Aorta (tissue), 5 donors: ENCODE measurements at regions not wholly inside any gene's neighbourhood (a gene's known extent, or its start where the extent isn't known, plus 50 kb on each side); places are given as distances from the start of the nearest gene placed in this dataset.

Experiments used
- ATAC-seq: fragments of 200-7000 bp; cut with Tn5 transposase; one replicate; pipeline ENCODE4 v1.9.1; 2022; ENCODE audit warnings: moderate library complexity; ENCODE audit not compliant: low FRiP score
- DNase-seq, 2 donors: peaks; one replicate each; pipeline ENCODE4 v3.0.0-alpha.2; 2020
- H3K27ac ChIP-seq, 2 donors: one replicate each; pipeline ENCODE4 v1.5.1; 2013; ENCODE audit warnings: low read length in 2 of 2, mild to moderate bottlenecking in 2 of 2, moderate library complexity in 2 of 2, control low read depth in 1 of 2, inconsistent platforms in 1 of 2, low read depth in 1 of 2
- H3K27me3 ChIP-seq, 2 donors: one replicate each; pipeline ENCODE4 v1.6.1; 2013; ENCODE audit warnings: control low read depth in 1 of 2, low read length in 1 of 2, mild to moderate bottlenecking in 1 of 2, moderate library complexity in 1 of 2; ENCODE audit not compliant: insufficient read depth in 2 of 2, control insufficient read depth in 1 of 2
- H3K36me3 ChIP-seq, 2 donors: one replicate each; pipeline ENCODE4 v1.6.1; 2013; ENCODE audit warnings: control low read depth in 1 of 2, low read length in 1 of 2, mild to moderate bottlenecking in 1 of 2; ENCODE audit not compliant: insufficient read depth in 2 of 2, control insufficient read depth in 1 of 2
- H3K4me1 ChIP-seq, 2 donors: one replicate each; pipeline ENCODE4 v1.6.1; 2013; ENCODE audit warnings: low read length in 2 of 2, control low read depth in 1 of 2, mild to moderate bottlenecking in 1 of 2, moderate library complexity in 1 of 2; ENCODE audit not compliant: insufficient read depth in 2 of 2, control insufficient read depth in 1 of 2
- H3K4me3 ChIP-seq, 2 donors: one replicate each; pipeline ENCODE4 v1.5.1; 2013; ENCODE audit warnings: low read length in 2 of 2, control low read depth in 1 of 2, mild to moderate bottlenecking in 1 of 2
- H3K9me3 ChIP-seq: one replicate; pipeline ENCODE4 v1.6.1; 2013; ENCODE audit warnings: mild to moderate bottlenecking, low read length; ENCODE audit not compliant: control insufficient read depth
- WGBS, 2 donors: extraction: QIAGEN DNeasy Blood & Tissue Kit; methylation state at CpG; one replicate each; pipeline ENCODE4 v1.1.7; 2013; 5-methylcytosine and 5-hydroxymethylcytosine counted together
- intact Hi-C, 2 donors: fragments of 100-400 bp; cut with DNase I; formaldehyde crosslinking; loops; one replicate each; pipeline versions ENCODE4 v1.14.2 to v1.15.0; 2022
- donor health status: healthy with polysubstance abuse.
- donor health status: Bipolar disorder and iron deficiency.
- donor health status: DM: no; HTN: no; CAD: no.
- donor health status: DM: no; HTN: no; CAD: no.
- donor health status: DM: yes; HTN: yes; CAD: no.

- Histone ChIP-seq H3K9me3 (no peaks in the 10 kb centered on the region), H3K36me3 (no peaks in the 10 kb centered on the region), H3K4me3 (no peak overlapping the region), H3K4me1 (no peaks in the 10 kb centered on the region), H3K27me3 (no peaks in the 10 kb centered on the region), H3K27ac (no peak overlapping the region)
- intact Hi-C loops, result no loop called here
- 22 to 27% methylated on average over 3 of the region's 3 CpGs for WGBS, 2 donors
- no peak for DNase-seq
- no peak for ATAC-seq
These were observed 341.5 kb upstream of the ZP4 start for GRCh38 chr1:238232084-238232710.

- H3K36me3 ChIP-seq, result no peaks in the 10 kb centered on the region
- no peak overlapping the region for H3K27ac ChIP-seq
- 56 to 67% methylated on average over 2 of the region's 2 CpGs for WGBS, 2 donors
- no peaks in the 10 kb centered on the region for H3K9me3 ChIP-seq
- ATAC-seq (no peak), DNase-seq (no peak)
- intact Hi-C loops, result no loop called here
- H3K4me3 ChIP-seq, result no peak overlapping the region
- no peaks in the 10 kb centered on the region for H3K27me3 ChIP-seq
- H3K4me1 ChIP-seq, result no peaks in the 10 kb centered on the region
These were observed 336.1 kb upstream of the ZP4 start for GRCh38 chr1:238226810-238227209.

GRCh38 chr1:238223076-238223640, 332.4 kb upstream of the ZP4 start:
- H3K27me3 ChIP-seq, result no peaks in the 10 kb centered on the region
- DNase-seq (no peak), ATAC-seq (no peak)
- intact Hi-C loops, result no loop called here
- H3K9me3 ChIP-seq, result no peaks in the 10 kb centered on the region
- H3K4me1 ChIP-seq, result no peaks in the 10 kb centered on the region
- no peak overlapping the region for H3K4me3 ChIP-seq
- 65 to 70% methylated on average over 3 of the region's 3 CpGs for WGBS, 2 donors
- H3K27ac ChIP-seq, result no peak overlapping the region
- no peaks in the 10 kb centered on the region for H3K36me3 ChIP-seq

DNA sequence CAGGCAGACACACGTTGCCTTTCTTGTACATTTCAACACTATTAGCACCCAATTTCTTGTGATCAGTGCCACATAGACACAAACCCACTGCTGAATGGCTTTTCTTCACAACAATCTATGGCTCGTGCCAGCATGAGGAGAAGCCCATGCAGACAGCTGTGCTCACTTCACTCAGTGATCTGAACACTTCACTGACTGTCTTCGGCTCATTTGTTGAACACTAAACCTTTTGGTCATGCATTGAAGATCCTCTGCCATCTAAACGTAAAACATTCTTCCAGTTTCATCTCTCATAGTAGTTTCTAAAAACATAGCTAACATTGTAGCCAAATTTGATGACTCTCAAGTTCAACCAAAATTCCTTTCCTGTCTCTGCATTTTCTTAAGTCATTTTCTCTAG, 331.0 kb upstream of the ZP4 start:
- Histone ChIP-seq H3K4me3 (no peak overlapping the region), H3K27me3 (no peaks in the 10 kb centered on the region), H3K4me1 (no peaks in the 10 kb centered on the region), H3K36me3 (no peaks in the 10 kb centered on the region), H3K27ac (no peak overlapping the region), H3K9me3 (no peaks in the 10 kb centered on the region)
- WGBS, 2 donors, result 75 to 80% methylated on average over 4 of the region's 4 CpGs
- intact Hi-C loops, result no loop called here
- DNase-seq, result no peak
- ATAC-seq, result no peak

DNA sequence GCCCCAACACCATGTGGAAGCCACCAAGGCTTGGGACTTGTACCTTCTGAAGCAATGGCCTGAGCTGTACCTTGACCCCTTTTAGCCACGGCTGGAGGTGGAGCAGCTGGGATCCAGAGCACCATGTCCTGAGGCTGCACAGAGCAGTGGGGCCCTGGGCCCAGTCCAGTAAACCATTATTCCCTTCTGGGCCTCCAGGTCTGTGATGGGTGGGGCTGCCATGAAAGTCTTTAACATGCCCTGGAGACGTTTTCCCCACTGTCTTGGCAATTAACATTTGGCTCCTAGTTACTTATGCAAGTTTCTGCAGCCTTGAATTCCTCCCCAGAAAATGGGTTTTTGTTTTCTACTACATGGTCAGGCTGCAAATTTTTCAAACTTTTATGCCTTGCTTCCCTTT, 323.7 kb upstream of the ZP4 start:
- WGBS, 2 donors, result 41 to 58% methylated on average over 2 of the region's 2 CpGs
- ATAC-seq (no peak), DNase-seq (no peak)
- no peaks in the 10 kb centered on the region for H3K27me3 ChIP-seq
- H3K27ac ChIP-seq, result no peak overlapping the region
- no peaks in the 10 kb centered on the region for H3K4me1 ChIP-seq
- intact Hi-C loops, result no loop called here
- no peaks in the 10 kb centered on the region for H3K36me3 ChIP-seq
- H3K4me3 ChIP-seq, result no peak overlapping the region
- no peaks in the 10 kb centered on the region for H3K9me3 ChIP-seq

DNA sequence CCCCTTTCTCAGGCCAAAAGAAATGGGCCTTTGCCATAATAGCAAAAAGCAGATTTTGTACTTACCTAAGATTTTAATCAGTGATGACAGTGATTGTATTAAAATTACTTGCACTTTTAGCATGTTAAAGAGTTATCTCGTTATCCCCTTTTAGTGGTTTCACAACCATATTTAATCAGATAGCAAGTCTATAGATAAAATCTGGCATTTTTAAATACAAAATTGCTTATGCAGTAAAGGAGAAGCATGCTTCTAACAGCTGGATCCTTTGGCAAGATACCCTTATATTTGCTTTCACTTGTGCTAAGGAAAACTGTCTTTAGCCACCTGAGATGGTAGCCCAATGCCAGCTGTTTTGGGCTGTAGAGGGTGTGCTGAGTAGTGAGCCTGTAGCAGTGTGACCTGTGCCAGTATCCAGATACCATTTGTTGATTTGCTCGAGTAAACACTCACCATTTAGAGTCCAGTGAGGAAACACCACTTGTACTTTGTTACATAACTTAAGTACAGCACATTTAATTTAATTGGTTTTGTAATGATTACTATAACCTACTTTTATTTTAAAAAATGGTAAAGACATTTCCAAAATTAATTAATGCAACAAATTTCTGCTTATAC, 314.4 kb upstream of the ZP4 start:
- intact Hi-C loops, result no loop called here
- no peak for ATAC-seq

GRCh38 chr1:238201992-238202391, 311.3 kb upstream of the ZP4 start:
- Histone ChIP-seq H3K4me3 (no peak overlapping the region), H3K4me1 (no peaks in the 10 kb centered on the region), H3K36me3 (no peaks in the 10 kb centered on the region), H3K27me3 (no peaks in the 10 kb centered on the region), H3K9me3 (no peaks in the 10 kb centered on the region), H3K27ac (no peak overlapping the region)
- intact Hi-C loops, result no loop called here
- WGBS, 2 donors, result 55 to 59% methylated on average over 2 of the region's 2 CpGs
- DNase-seq (no peak), ATAC-seq (no peak)

More for the DNA sequence above, 314.4 kb upstream of the ZP4 start:
- WGBS, 2 donors, result 61 to 73% methylated on average over 2 of the region's 2 CpGs
- no peaks in the 10 kb centered on the region for H3K4me1 ChIP-seq
- no peaks in the 10 kb centered on the region for H3K9me3 ChIP-seq
- DNase-seq, result no peak
- no peaks in the 10 kb centered on the region for H3K36me3 ChIP-seq
- H3K4me3 ChIP-seq, result no peak overlapping the region
- H3K27ac ChIP-seq, result no peak overlapping the region
- H3K27me3 ChIP-seq, result no peaks in the 10 kb centered on the region

GRCh38 chr1:238199325-238199724, 308.6 kb upstream of the ZP4 start:
- no peaks in the 10 kb centered on the region for H3K4me1 ChIP-seq
- H3K27me3 ChIP-seq, result no peaks in the 10 kb centered on the region
- intact Hi-C loops, result no loop called here
- WGBS, 2 donors, result 45 to 50% methylated on average over 1 of the region's 1 CpG
- H3K9me3 ChIP-seq, result no peaks in the 10 kb centered on the region
- no peak overlapping the region for H3K27ac ChIP-seq
- no peak overlapping the region for H3K4me3 ChIP-seq
- no peak for ATAC-seq
- no peaks in the 10 kb centered on the region for H3K36me3 ChIP-seq
- no peak for DNase-seq

- Histone ChIP-seq H3K4me1 (no peaks in the 10 kb centered on the region), H3K4me3 (no peak overlapping the region), H3K27me3 (no peaks in the 10 kb centered on the region), H3K27ac (no peak overlapping the region), H3K36me3 (no peaks in the 10 kb centered on the region), H3K9me3 (peaks cover under 1% of the 10 kb centered on the region)
- 92 to 96% methylated on average over 1 of the region's 1 CpG for WGBS, 2 donors
- DNase-seq, result no peak
- intact Hi-C loops, result no loop called here
- no peak for ATAC-seq
These were observed 305.8 kb upstream of the ZP4 start for GRCh38 chr1:238196516-238196915.
